Liver (tissue), 3 donors: ENCODE measurements at regions not wholly inside any gene's neighbourhood (a gene's known extent, or its start where the extent isn't known, plus 50 kb on each side); places are given as distances from the start of the nearest gene placed in this dataset.

Experiments used
- ATF3 ChIP-seq: IDR thresholded peaks from 2 replicates; pipeline ENCODE4 v1.6.1; 2016; ENCODE audit warnings: antibody characterized with exemption
- CTCF ChIP-seq: fragments of 150-350 bp; IDR thresholded peaks from 2 replicates; pipeline ENCODE4 v1.5.1; 2017; ENCODE audit warnings: improper control_type of control experiment, low read depth, low read length; ENCODE audit not compliant: missing input control
- HNF4A ChIP-seq, 2 donors: conservative IDR thresholded peaks; 2 replicates each; pipeline ENCODE4 v1.6.1; 2016; ENCODE audit warnings: antibody characterized with exemption in 2 of 2, mild to moderate bottlenecking in 2 of 2
- MAX ChIP-seq: IDR thresholded peaks from 2 replicates; pipeline ENCODE4 v1.6.1; 2016; ENCODE audit warnings: antibody characterized with exemption
- RAD21 ChIP-seq, 2 donors: IDR thresholded peaks; 2 replicates each; pipeline ENCODE4 v1.6.1; 2016; ENCODE audit warnings: antibody characterized with exemption in 2 of 2, mild to moderate bottlenecking in 2 of 2
- REST ChIP-seq: IDR thresholded peaks from 2 replicates; pipeline ENCODE4 v1.6.1; 2016; ENCODE audit warnings: antibody characterized with exemption, mild to moderate bottlenecking
- TAF1 ChIP-seq: conservative IDR thresholded peaks from 2 replicates; pipeline ENCODE4 v1.6.1; 2016; ENCODE audit warnings: antibody characterized with exemption, mild to moderate bottlenecking
- YY1 ChIP-seq: IDR thresholded peaks from 2 replicates; pipeline ENCODE4 v1.6.1; 2016; ENCODE audit warnings: antibody characterized with exemption, mild to moderate bottlenecking
- ZBTB33 ChIP-seq: IDR thresholded peaks from 2 replicates; pipeline ENCODE4 v1.6.1; 2016; ENCODE audit warnings: antibody characterized with exemption
- donor health status: healthy.
- donor health status: healthy.

GRCh38 chr1:70719154-70719553 is 308.1 kb downstream of the CTH start:
- TF ChIP-seq CTCF (no peak), TAF1 (no peak), YY1 (no peak), HNF4A (conservative IDR thresholded peaks at IDR 0.05) (no peak), ATF3 (no peak), MAX (no peak), REST (no peak), ZBTB33 (no peak), RAD21 (IDR thresholded peaks at IDR 0.05) (no peak)
